Esophagus squamous epithelium (tissue), 5 donors: ENCODE measurements at regions not wholly inside any gene's neighbourhood (a gene's known extent, or its start where the extent isn't known, plus 50 kb on each side); places are given as distances from the start of the nearest gene placed in this dataset.

Experiments used
- DNase-seq: peaks from one replicate; lab custom pipeline; 2025; lab: John Stamatoyannopoulos, UW
- H3K27ac ChIP-seq, 4 donors: fragments of 200-600 bp; sonication (generic); one replicate each; pipeline ENCODE4 v1.5.1; 2016 to 2019; ENCODE audit warnings: mild to moderate bottlenecking in 1 of 4
- H3K27me3 ChIP-seq, 4 donors: fragments of 200-600 bp; sonication (generic); 1 replicate in 3 of 4; 2 replicates in 1 of 4; pipeline versions ENCODE4 v1.5.1 to v1.6.0; 2017 to 2021; ENCODE audit warnings: antibody characterized with exemption in 1 of 4
- H3K36me3 ChIP-seq, 3 donors: fragments of 200-600 bp; sonication (generic); one replicate each; pipeline ENCODE4 v1.5.1; 2016 to 2019
- H3K4me1 ChIP-seq, 3 donors: fragments of 200-600 bp; sonication (generic); one replicate each; pipeline ENCODE4 v1.5.1; 2017 to 2019
- H3K4me3 ChIP-seq, 4 donors: fragments of 200-600 bp; sonication (generic); 1 replicate in 3 of 4; 2 replicates in 1 of 4; pipeline ENCODE4 v1.5.1; 2016 to 2019; ENCODE audit warnings: mild to moderate bottlenecking in 2 of 4, moderate library complexity in 1 of 4
- H3K9me3 ChIP-seq, 3 donors: fragments of 200-600 bp; sonication (generic); one replicate each; pipeline ENCODE4 v1.5.1; 2016 to 2019
- POLR2A ChIP-seq, 4 donors: fragments of 450-650 bp; IDR thresholded peaks; one replicate each; pipeline ENCODE4 v1.6.1; 2017; ENCODE audit warnings: antibody characterized with exemption in 4 of 4, mild to moderate bottlenecking in 4 of 4, moderate library complexity in 3 of 4
- WGBS, 2 donors: methylation state at CpG; one replicate each; pipeline ENCODE4 v1.1.5; 2018; 5-methylcytosine and 5-hydroxymethylcytosine counted together
- intact Hi-C: fragments of 100-400 bp; cut with DNase I; formaldehyde crosslinking; loops from one replicate; pipeline ENCODE4 v1.15.0; 2022
- TF ChIP-seq, protein P1 (sequence below), 6 experiments: fragments of 450-650 bp in 4 of 6; fragments of 200-600 bp in 2 of 6; sonication (generic) in 2 of 6; IDR thresholded peaks; one replicate each; pipeline ENCODE4 v1.5.1; 2016 to 2019; ENCODE audit warnings: antibody characterized with exemption in 6 of 6, mild to moderate bottlenecking in 4 of 6, moderate library complexity in 4 of 6
- donor health status: DM: yes; HTN: yes; CAD: no.

- intact Hi-C loops = no loop called here
- TF ChIP-seq, protein P1, sequence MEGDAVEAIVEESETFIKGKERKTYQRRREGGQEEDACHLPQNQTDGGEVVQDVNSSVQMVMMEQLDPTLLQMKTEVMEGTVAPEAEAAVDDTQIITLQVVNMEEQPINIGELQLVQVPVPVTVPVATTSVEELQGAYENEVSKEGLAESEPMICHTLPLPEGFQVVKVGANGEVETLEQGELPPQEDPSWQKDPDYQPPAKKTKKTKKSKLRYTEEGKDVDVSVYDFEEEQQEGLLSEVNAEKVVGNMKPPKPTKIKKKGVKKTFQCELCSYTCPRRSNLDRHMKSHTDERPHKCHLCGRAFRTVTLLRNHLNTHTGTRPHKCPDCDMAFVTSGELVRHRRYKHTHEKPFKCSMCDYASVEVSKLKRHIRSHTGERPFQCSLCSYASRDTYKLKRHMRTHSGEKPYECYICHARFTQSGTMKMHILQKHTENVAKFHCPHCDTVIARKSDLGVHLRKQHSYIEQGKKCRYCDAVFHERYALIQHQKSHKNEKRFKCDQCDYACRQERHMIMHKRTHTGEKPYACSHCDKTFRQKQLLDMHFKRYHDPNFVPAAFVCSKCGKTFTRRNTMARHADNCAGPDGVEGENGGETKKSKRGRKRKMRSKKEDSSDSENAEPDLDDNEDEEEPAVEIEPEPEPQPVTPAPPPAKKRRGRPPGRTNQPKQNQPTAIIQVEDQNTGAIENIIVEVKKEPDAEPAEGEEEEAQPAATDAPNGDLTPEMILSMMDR (IDR thresholded peaks at IDR 0.05) = no peak
- TF ChIP-seq POLR2A (IDR thresholded peaks at IDR 0.05) = no peak
- DNase-seq = no peak
- no peak overlapping the region for H3K27ac ChIP-seq
- H3K4me1 ChIP-seq = peaks cover 0 to 20% (median 10%) of the 10 kb centered on the region in 3 donors
- H3K4me3 ChIP-seq = no peak overlapping the region
- H3K36me3 ChIP-seq = no peaks in the 10 kb centered on the region
- no peaks in the 10 kb centered on the region for H3K27me3 ChIP-seq
- 71 to 100% methylated on average over 1 of the region's 1 CpG for WGBS, 2 donors
- no peaks in the 10 kb centered on the region for H3K9me3 ChIP-seq
Measured at GRCh38 chr2:100761365-100761764, 58.6 kb upstream of the NPAS2 start.

DNA sequence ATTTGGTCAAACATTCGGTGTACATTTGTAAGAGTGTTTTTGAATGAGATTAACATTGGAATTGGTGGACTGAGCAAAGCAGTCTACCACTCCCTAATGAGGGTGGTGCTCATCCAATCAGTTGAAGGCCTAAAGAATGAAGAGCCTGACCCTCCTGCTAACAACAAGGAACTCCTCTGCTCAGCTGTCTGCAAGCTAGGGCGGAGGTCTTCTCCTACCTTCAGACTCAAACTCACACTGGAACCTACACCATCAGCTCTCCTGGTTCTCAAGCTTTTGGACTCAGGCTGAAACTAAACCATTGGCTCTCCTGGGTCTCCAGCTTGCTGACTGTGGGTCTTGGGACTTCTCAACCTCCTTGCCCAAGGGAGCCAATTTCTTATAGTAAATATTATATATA, 55.5 kb upstream of the NPAS2 start:
- Histone ChIP-seq H3K4me3 (no peak overlapping the region), H3K27me3 (no peaks in the 10 kb centered on the region), H3K9me3 (no peaks in the 10 kb centered on the region), H3K27ac (no peak overlapping the region), H3K36me3 (no peaks in the 10 kb centered on the region), H3K4me1 (peaks cover 0 to 31% (median 12%) of the 10 kb centered on the region in 3 donors)
- TF ChIP-seq, protein P1 (IDR thresholded peaks at IDR 0.05) = no peak
- TF ChIP-seq POLR2A (IDR thresholded peaks at IDR 0.05) = no peak
- 87 to 93% methylated on average over 2 of the region's 2 CpGs for WGBS, 2 donors
- intact Hi-C loops = no loop called here
- no peak for DNase-seq

- H3K4me3 ChIP-seq = no peak overlapping the region
- intact Hi-C loops = no loop called here
- 24% methylated on average over 4 of the region's 4 CpGs for WGBS, 2 donors
- H3K9me3 ChIP-seq = no peaks in the 10 kb centered on the region
- no peak for TF ChIP-seq POLR2A (IDR thresholded peaks at IDR 0.05)
- TF ChIP-seq, protein P1 (IDR thresholded peaks at IDR 0.05) = no peak
- no peaks in the 10 kb centered on the region for H3K27me3 ChIP-seq
- H3K27ac ChIP-seq = no peak overlapping the region
- H3K4me1 ChIP-seq = peaks cover 0 to 31% (median 12%) of the 10 kb centered on the region in 3 donors
- DNase-seq = no peak
- H3K36me3 ChIP-seq = no peaks in the 10 kb centered on the region
Measured at GRCh38 chr2:100765481-100765880, 54.5 kb upstream of the NPAS2 start.

DNA sequence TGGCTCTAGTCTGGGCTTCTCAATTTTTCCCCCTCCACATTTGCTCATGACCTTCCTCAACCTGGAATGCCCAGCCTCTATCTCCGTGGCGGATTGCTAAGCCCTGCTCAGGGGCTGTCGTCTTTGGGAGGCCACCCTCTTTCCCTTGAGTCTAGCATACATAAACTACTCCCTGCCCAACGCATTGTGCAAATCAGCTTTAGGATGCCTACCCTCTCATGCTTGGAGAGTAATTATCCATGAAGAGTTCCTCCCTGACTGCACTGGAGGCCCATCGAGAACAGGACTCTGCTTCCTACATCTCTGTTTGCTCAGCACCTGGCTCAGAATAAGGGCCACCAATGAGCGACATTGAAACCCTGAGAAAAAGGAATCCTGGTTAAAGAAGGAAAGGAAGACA, 53.7 kb upstream of the NPAS2 start:
- intact Hi-C loops = no loop called here
- Histone ChIP-seq H3K27me3 (no peaks in the 10 kb centered on the region), H3K4me1 (peaks cover 0 to 31% (median 12%) of the 10 kb centered on the region in 3 donors), H3K36me3 (no peaks in the 10 kb centered on the region), H3K27ac (no peak overlapping the region), H3K9me3 (no peaks in the 10 kb centered on the region), H3K4me3 (no peak overlapping the region)
- WGBS, 2 donors = 87 to 96% methylated on average over 4 to 5 of the region's 6 CpGs
- no peak for DNase-seq
- TF ChIP-seq, protein P1 (IDR thresholded peaks at IDR 0.05) = no peak
- TF ChIP-seq POLR2A (IDR thresholded peaks at IDR 0.05) = no peak

- Histone ChIP-seq H3K4me1 (peaks cover 0 to 31% (median 12%) of the 10 kb centered on the region in 3 donors), H3K27me3 (no peaks in the 10 kb centered on the region), H3K27ac (no peak overlapping the region), H3K9me3 (no peaks in the 10 kb centered on the region), H3K4me3 (no peak overlapping the region), H3K36me3 (no peaks in the 10 kb centered on the region)
- TF ChIP-seq, protein P1 (IDR thresholded peaks at IDR 0.05) = no peak
- no peak for TF ChIP-seq POLR2A (IDR thresholded peaks at IDR 0.05)
- no peak for DNase-seq
- WGBS, 2 donors = 14 to 28% methylated on average over 3 of the region's 3 CpGs
- intact Hi-C loops = no loop called here
Measured at GRCh38 chr2:100766806-100767205, 53.1 kb upstream of the NPAS2 start.
